ENCODE measurements at regions not wholly inside any gene's neighbourhood (a gene's known extent, or its start where the extent isn't known, plus 50 kb on each side); places are given as distances from the start of the nearest gene placed in this dataset.

- 80% methylated on average over 5 of the region's 5 CpGs for WGBS (ENCODE audit: low lambda C conversion rate, missing lambda C conversion rate)
- Histone ChIP-seq H3K79me2 (no peaks in the 10 kb centered on the region), H3K4me2 (no peak overlapping the region), H3K27me3 (peaks cover 3% of the 10 kb centered on the region), H3K4me1 (ENCODE audit: insufficient read depth) (no peaks in the 10 kb centered on the region), H3K4me3 (no peak overlapping the region), H3K9me3 (ENCODE audit: low read depth) (no peaks in the 10 kb centered on the region), H3K27ac (no peak overlapping the region), H3K9me2 (replicated peaks; ENCODE audit: insufficient read depth) (no peaks in the 10 kb centered on the region), H3K36me3 (replicated peaks; ENCODE audit: insufficient read depth, low read depth) (no peaks in the 10 kb centered on the region), H2AFZ (no peak overlapping the region), H4K20me1 (ENCODE audit: insufficient read depth, poor library complexity, severe bottlenecking) (no peaks in the 10 kb centered on the region)
- DNase-seq (ENCODE audit: low spot score), result no peak
- TF ChIP-seq EZH2phosphoT487 (IDR thresholded peaks at IDR 0.05; ENCODE audit: low read depth, severe bottlenecking, unreplicated experiment) (no peak), EZH2 (IDR thresholded peaks at IDR 0.05; ENCODE audit: borderline replicate concordance) (no peak)
- TF ChIP-seq, protein P1, sequence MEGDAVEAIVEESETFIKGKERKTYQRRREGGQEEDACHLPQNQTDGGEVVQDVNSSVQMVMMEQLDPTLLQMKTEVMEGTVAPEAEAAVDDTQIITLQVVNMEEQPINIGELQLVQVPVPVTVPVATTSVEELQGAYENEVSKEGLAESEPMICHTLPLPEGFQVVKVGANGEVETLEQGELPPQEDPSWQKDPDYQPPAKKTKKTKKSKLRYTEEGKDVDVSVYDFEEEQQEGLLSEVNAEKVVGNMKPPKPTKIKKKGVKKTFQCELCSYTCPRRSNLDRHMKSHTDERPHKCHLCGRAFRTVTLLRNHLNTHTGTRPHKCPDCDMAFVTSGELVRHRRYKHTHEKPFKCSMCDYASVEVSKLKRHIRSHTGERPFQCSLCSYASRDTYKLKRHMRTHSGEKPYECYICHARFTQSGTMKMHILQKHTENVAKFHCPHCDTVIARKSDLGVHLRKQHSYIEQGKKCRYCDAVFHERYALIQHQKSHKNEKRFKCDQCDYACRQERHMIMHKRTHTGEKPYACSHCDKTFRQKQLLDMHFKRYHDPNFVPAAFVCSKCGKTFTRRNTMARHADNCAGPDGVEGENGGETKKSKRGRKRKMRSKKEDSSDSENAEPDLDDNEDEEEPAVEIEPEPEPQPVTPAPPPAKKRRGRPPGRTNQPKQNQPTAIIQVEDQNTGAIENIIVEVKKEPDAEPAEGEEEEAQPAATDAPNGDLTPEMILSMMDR (IDR thresholded peaks at IDR 0.05; ENCODE audit: poor library complexity), result no peak
Observed at GRCh38 chr16:55048745-55049144, 118.1 kb downstream of the IRX5 start.

GRCh38 chr16:55051571-55052347 lies 121.1 kb downstream of the IRX5 start:
- Histone ChIP-seq H3K4me2 (no peak overlapping the region), H3K9me3 (ENCODE audit: low read depth) (no peaks in the 10 kb centered on the region), H3K27ac (no peak overlapping the region), H3K4me1 (ENCODE audit: insufficient read depth) (no peaks in the 10 kb centered on the region), H3K79me2 (no peaks in the 10 kb centered on the region), H3K9me2 (replicated peaks; ENCODE audit: insufficient read depth) (no peaks in the 10 kb centered on the region), H3K27me3 (peaks cover 12% of the 10 kb centered on the region), H4K20me1 (ENCODE audit: insufficient read depth, poor library complexity, severe bottlenecking) (no peaks in the 10 kb centered on the region), H2AFZ (no peak overlapping the region), H3K36me3 (replicated peaks; ENCODE audit: insufficient read depth, low read depth) (no peaks in the 10 kb centered on the region), H3K4me3 (no peak overlapping the region)
- WGBS (ENCODE audit: low lambda C conversion rate, missing lambda C conversion rate), result 77% methylated on average over 7 of the region's 7 CpGs
- DNase-seq (ENCODE audit: low spot score), result no peak
- no peak for TF ChIP-seq EZH2 (IDR thresholded peaks at IDR 0.05; ENCODE audit: borderline replicate concordance)
- TF ChIP-seq, protein P1 (IDR thresholded peaks at IDR 0.05; ENCODE audit: poor library complexity), result no peak
- TF ChIP-seq EZH2phosphoT487 (IDR thresholded peaks at IDR 0.05; ENCODE audit: low read depth, severe bottlenecking, unreplicated experiment), result no peak

GRCh38 chr16:55052348-55052734 lies 121.7 kb downstream of the IRX5 start:
- H3K27ac ChIP-seq, result no peak overlapping the region
- no peaks in the 10 kb centered on the region for H3K9me2 ChIP-seq (replicated peaks; ENCODE audit: insufficient read depth)
- no peak overlapping the region for H2AFZ ChIP-seq
- no peaks in the 10 kb centered on the region for H3K79me2 ChIP-seq
- H3K9me3 ChIP-seq (ENCODE audit: low read depth), result no peaks in the 10 kb centered on the region
- no peak overlapping the region for H3K4me2 ChIP-seq
- peaks cover 5% of the 10 kb centered on the region for H3K4me1 ChIP-seq (ENCODE audit: insufficient read depth)
- no peaks in the 10 kb centered on the region for H4K20me1 ChIP-seq (ENCODE audit: insufficient read depth, poor library complexity, severe bottlenecking)
- H3K27me3 ChIP-seq, result peaks cover 18% of the 10 kb centered on the region
- H3K36me3 ChIP-seq (replicated peaks; ENCODE audit: insufficient read depth, low read depth), result no peaks in the 10 kb centered on the region
- no peak for DNase-seq (ENCODE audit: low spot score)
- no peak overlapping the region for H3K4me3 ChIP-seq
- TF ChIP-seq, protein P1 (IDR thresholded peaks at IDR 0.05; ENCODE audit: poor library complexity), result no peak
- no peak for TF ChIP-seq EZH2phosphoT487 (IDR thresholded peaks at IDR 0.05; ENCODE audit: low read depth, severe bottlenecking, unreplicated experiment)
- WGBS (ENCODE audit: low lambda C conversion rate, missing lambda C conversion rate), result 96% methylated on average over 2 of the region's 2 CpGs
